22Rv1 (cell line): ENCODE measurements at regions not wholly inside any gene's neighbourhood (a gene's known extent, or its start where the extent isn't known, plus 50 kb on each side); places are given as distances from the start of the nearest gene placed in this dataset.

Experiments used
- ZFX ChIP-seq: fragments of 450-650 bp; IDR thresholded peaks from 2 replicates; pipeline ENCODE4 v1.6.1; 2017; ENCODE audit warnings: antibody characterized with exemption, borderline replicate concordance
- TF ChIP-seq, protein P1 (sequence below): fragments of 450-650 bp; IDR thresholded peaks from 2 replicates; pipeline ENCODE4 v1.5.1; 2017; ENCODE audit warnings: mild to moderate bottlenecking

DNA sequence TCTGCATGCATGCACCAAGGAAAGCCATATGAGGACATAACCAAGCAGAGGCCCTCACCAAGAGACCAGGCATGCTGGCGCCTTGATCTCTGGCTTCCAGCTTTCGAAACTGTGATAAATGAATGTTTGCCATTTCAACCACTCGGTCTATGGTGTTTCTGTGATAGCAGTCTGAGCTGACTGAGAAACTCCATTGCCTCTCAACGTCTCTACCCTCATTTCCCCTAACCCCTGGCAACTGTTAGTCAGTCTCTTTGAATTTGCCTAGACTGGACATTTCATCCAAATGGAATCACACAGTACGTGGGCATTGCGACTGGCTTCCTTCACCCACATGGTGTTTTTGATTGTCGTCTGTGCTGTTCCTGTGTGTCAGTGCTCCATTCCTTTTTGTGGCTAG lies 88.0 kb upstream of the MPHOSPH6 start:
- TF ChIP-seq, protein P1, sequence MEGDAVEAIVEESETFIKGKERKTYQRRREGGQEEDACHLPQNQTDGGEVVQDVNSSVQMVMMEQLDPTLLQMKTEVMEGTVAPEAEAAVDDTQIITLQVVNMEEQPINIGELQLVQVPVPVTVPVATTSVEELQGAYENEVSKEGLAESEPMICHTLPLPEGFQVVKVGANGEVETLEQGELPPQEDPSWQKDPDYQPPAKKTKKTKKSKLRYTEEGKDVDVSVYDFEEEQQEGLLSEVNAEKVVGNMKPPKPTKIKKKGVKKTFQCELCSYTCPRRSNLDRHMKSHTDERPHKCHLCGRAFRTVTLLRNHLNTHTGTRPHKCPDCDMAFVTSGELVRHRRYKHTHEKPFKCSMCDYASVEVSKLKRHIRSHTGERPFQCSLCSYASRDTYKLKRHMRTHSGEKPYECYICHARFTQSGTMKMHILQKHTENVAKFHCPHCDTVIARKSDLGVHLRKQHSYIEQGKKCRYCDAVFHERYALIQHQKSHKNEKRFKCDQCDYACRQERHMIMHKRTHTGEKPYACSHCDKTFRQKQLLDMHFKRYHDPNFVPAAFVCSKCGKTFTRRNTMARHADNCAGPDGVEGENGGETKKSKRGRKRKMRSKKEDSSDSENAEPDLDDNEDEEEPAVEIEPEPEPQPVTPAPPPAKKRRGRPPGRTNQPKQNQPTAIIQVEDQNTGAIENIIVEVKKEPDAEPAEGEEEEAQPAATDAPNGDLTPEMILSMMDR, result no peak
- TF ChIP-seq ZFX, result no peak
